Left lung (tissue), 4 donors: ENCODE measurements at regions not wholly inside any gene's neighbourhood (a gene's known extent, or its start where the extent isn't known, plus 50 kb on each side); places are given as distances from the start of the nearest gene placed in this dataset.

Experiments used
- ATAC-seq: fragments of 200-7000 bp; cut with Tn5 transposase; one replicate; pipeline ENCODE4 v1.9.1; 2020; ENCODE audit warnings: moderate library complexity
- DNase-seq, 4 donors: peaks; one replicate each; pipeline ENCODE4 v3.0.0-alpha.2; 2013 to 2020
- H3K27ac ChIP-seq, 2 donors: fragments of 200-600 bp; sonication (generic) in 1 of 2; one replicate each; pipeline versions ENCODE4 v1.5.0 to v1.8.0; 2020 to 2021
- H3K27me3 ChIP-seq, 2 donors: fragments of 200-600 bp; sonication (generic) in 1 of 2; one replicate each; pipeline versions ENCODE4 v1.5.0 to v1.8.0; 2020 to 2021
- H3K36me3 ChIP-seq, 2 donors: fragments of 200-600 bp; sonication (generic) in 1 of 2; one replicate each; pipeline versions ENCODE4 v1.5.0 to v1.8.0; 2020 to 2021
- H3K4me1 ChIP-seq, 2 donors: fragments of 200-600 bp; one replicate each; pipeline ENCODE4 v1.8.0; 2021
- H3K4me3 ChIP-seq, 2 donors: fragments of 200-600 bp; sonication (generic) in 1 of 2; one replicate each; pipeline versions ENCODE4 v1.5.0 to v1.8.0; 2020 to 2021; ENCODE audit warnings: mild to moderate bottlenecking in 1 of 2
- H3K9me3 ChIP-seq, 2 donors: fragments of 200-600 bp; sonication (generic) in 1 of 2; one replicate each; pipeline versions ENCODE4 v1.5.0 to v1.8.0; 2020 to 2021
- intact Hi-C, 2 donors: fragments of 100-400 bp; cut with DNase I; formaldehyde crosslinking; loops; one replicate each; pipeline versions ENCODE4 v1.11.2 to v1.14.2; 2022
- TF ChIP-seq, protein P1 (sequence below), 2 donors: fragments of 200-600 bp; sonication (generic) in 1 of 2; IDR thresholded peaks; one replicate each; pipeline versions ENCODE4 v1.5.0 to v1.8.0; 2021; ENCODE audit warnings: antibody characterized with exemption in 2 of 2
- donor health status: DM: no; HTN: yes; CAD: no.
- donor health status: DM: no; HTN: no; CAD: no.

- Histone ChIP-seq H3K9me3 (no peaks in the 10 kb centered on the region), H3K4me1 (peaks cover 0 to 4% of the 10 kb centered on the region in 2 donors), H3K27ac (no peak overlapping the region), H3K36me3 (no peaks in the 10 kb centered on the region), H3K27me3 (no peaks in the 10 kb centered on the region), H3K4me3 (no peak overlapping the region)
- intact Hi-C loops = no loop called here
- TF ChIP-seq, protein P1, sequence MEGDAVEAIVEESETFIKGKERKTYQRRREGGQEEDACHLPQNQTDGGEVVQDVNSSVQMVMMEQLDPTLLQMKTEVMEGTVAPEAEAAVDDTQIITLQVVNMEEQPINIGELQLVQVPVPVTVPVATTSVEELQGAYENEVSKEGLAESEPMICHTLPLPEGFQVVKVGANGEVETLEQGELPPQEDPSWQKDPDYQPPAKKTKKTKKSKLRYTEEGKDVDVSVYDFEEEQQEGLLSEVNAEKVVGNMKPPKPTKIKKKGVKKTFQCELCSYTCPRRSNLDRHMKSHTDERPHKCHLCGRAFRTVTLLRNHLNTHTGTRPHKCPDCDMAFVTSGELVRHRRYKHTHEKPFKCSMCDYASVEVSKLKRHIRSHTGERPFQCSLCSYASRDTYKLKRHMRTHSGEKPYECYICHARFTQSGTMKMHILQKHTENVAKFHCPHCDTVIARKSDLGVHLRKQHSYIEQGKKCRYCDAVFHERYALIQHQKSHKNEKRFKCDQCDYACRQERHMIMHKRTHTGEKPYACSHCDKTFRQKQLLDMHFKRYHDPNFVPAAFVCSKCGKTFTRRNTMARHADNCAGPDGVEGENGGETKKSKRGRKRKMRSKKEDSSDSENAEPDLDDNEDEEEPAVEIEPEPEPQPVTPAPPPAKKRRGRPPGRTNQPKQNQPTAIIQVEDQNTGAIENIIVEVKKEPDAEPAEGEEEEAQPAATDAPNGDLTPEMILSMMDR (IDR thresholded peaks at IDR 0.05) = no peak
- ATAC-seq (peak; percentile 16), DNase-seq (no peak)
Measured at GRCh38 chr15:94107652-94108051, 123.7 kb upstream of the MCTP2 start.

DNA sequence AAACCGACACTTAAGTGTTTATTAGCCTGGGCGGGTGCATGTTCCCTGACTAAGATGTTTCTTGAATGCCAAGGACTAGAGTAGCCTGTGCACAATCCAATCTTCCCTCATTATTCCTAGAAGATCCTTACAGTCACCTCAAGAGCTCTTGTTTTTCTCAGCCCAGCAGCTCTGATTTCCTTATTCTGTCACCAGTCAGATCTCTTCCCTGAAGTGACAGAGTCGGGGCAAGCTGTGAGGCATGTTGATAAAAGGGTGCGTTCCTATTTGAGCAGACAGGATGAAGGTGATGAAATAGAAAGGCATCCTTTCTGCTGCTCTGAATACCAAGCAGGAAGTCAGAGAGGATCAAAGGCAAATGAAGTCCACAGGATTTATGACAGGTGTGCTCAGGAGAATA is 125.6 kb upstream of the MCTP2 start:
- Histone ChIP-seq H3K36me3 (no peaks in the 10 kb centered on the region), H3K4me3 (no peak overlapping the region), H3K27me3 (no peaks in the 10 kb centered on the region), H3K27ac (no peak overlapping the region), H3K9me3 (no peaks in the 10 kb centered on the region), H3K4me1 (no peaks in the 10 kb centered on the region)
- intact Hi-C loops = no loop called here
- ATAC-seq (peak; percentile 75), DNase-seq (no peak)
- TF ChIP-seq, protein P1 (IDR thresholded peaks at IDR 0.05) = no peak

GRCh38 chr15:94100863-94101262 is 130.5 kb upstream of the MCTP2 start:
- TF ChIP-seq, protein P1 (IDR thresholded peaks at IDR 0.05) = no peak

DNA sequence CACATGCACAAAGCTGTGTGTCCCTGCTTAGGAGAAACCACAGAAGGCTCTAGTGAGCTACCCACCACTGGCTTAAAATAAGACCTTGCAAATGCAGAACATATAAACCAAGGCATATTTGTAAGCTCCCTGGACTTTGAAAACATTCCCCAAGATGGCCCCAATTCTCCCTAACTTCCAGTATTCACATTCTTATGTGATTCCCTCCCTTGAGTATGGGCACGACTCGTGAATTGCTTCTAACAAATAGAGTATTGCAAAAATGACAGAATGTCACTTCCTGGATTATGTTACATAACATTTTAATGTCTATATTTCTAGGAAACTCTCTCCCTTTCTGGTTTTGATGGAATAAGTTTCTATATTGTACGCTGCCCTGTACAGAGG is 131.8 kb upstream of the MCTP2 start:
- intact Hi-C loops = loop anchor here in 1 of 2 donors (10.0 kb wide), 1 partner anchor 105 kb away; no protein-coding TSS in a partner anchor
- Histone ChIP-seq H3K4me1 (no peaks in the 10 kb centered on the region), H3K36me3 (no peaks in the 10 kb centered on the region), H3K27me3 (no peaks in the 10 kb centered on the region), H3K27ac (no peak overlapping the region), H3K4me3 (no peak overlapping the region), H3K9me3 (no peaks in the 10 kb centered on the region)
- no peak for DNase-seq
- no peak for ATAC-seq
- TF ChIP-seq, protein P1 (IDR thresholded peaks at IDR 0.05) = no peak

More at GRCh38 chr15:94100863-94101262, 130.5 kb upstream of the MCTP2 start:
- intact Hi-C loops = no loop called here
- ATAC-seq (peak; percentile 30), DNase-seq (no peak)
- Histone ChIP-seq H3K27ac (no peak overlapping the region), H3K4me1 (no peaks in the 10 kb centered on the region), H3K27me3 (no peaks in the 10 kb centered on the region), H3K9me3 (no peaks in the 10 kb centered on the region), H3K36me3 (no peaks in the 10 kb centered on the region), H3K4me3 (no peak overlapping the region)

- DNase-seq (no peak), ATAC-seq (no peak)
- Histone ChIP-seq H3K4me3 (no peak overlapping the region), H3K36me3 (no peaks in the 10 kb centered on the region), H3K27me3 (no peaks in the 10 kb centered on the region), H3K9me3 (no peaks in the 10 kb centered on the region), H3K4me1 (no peaks in the 10 kb centered on the region), H3K27ac (no peak overlapping the region)
- intact Hi-C loops = loop anchor here in 1 of 2 donors (10.0 kb wide), 1 partner anchor 104 kb away; no protein-coding TSS in a partner anchor
- TF ChIP-seq, protein P1 (IDR thresholded peaks at IDR 0.05) = no peak
Measured at GRCh38 chr15:94098921-94099573, 132.3 kb upstream of the MCTP2 start.
